ENCODE measurements at regions not wholly inside any gene's neighbourhood (a gene's known extent, or its start where the extent isn't known, plus 50 kb on each side); places are given as distances from the start of the nearest gene placed in this dataset.

DNA sequence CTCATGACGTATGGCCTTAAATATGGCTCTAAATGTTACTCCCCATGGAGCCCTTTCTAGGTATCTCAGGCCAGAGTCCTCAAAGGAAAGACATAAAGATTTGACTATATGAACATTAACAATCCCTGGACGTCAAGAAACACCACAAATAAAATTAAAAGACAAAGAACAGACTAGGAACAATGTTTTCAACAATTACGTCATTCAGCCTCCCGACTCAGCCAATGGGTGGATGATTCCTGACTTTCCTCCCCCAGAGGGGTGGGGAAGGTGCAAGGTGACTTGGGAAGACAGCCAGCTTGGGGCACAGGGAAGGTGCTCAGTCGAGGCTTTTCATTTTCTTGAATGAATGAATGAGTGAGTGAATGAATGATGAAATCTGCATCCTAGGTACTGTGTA is 157.4 kb downstream of the TFAP2C start (continued):
- TF ChIP-seq, protein P1, sequence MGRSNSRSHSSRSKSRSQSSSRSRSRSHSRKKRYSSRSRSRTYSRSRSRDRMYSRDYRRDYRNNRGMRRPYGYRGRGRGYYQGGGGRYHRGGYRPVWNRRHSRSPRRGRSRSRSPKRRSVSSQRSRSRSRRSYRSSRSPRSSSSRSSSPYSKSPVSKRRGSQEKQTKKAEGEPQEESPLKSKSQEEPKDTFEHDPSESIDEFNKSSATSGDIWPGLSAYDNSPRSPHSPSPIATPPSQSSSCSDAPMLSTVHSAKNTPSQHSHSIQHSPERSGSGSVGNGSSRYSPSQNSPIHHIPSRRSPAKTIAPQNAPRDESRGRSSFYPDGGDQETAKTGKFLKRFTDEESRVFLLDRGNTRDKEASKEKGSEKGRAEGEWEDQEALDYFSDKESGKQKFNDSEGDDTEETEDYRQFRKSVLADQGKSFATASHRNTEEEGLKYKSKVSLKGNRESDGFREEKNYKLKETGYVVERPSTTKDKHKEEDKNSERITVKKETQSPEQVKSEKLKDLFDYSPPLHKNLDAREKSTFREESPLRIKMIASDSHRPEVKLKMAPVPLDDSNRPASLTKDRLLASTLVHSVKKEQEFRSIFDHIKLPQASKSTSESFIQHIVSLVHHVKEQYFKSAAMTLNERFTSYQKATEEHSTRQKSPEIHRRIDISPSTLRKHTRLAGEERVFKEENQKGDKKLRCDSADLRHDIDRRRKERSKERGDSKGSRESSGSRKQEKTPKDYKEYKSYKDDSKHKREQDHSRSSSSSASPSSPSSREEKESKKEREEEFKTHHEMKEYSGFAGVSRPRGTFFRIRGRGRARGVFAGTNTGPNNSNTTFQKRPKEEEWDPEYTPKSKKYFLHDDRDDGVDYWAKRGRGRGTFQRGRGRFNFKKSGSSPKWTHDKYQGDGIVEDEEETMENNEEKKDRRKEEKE (IDR thresholded peaks at IDR 0.05) = no peak
- TF ChIP-seq WRNIP1 (IDR thresholded peaks at IDR 0.05; ENCODE audit: borderline replicate concordance, low read depth, low read length) (no peak), MTA3 (IDR thresholded peaks at IDR 0.05; ENCODE audit: borderline replicate concordance, low read length) (no peak)

DNA sequence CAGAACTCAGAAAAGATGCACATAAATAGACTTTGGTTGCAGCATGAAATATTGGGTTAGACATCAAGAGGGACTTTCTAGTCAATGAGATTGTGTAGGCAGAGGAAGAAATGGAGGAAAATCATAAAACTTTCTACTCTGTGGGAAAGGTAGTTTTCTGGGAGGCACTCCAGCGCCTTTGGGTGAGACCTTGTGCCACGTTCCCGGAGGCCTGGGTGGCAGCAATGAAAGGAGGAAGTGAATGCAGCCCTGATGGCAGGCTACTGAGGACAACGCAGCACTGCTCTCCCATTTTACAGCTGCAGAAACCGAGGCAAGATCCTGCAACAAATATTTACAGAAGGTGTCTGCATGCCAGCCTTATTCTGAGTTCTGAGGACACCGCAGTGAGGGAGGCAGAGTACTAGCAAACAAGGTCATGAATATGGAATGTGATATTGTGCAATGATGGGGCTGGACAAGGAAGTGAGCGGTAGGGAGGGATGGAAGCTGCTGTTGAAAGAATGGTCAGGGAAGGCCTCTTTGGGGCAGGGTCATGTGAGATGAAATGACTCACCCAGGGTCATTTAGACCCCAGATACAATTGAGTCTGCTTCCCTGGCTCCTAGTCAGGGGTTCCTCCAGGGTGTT is 159.1 kb downstream of the TFAP2C start:
- BruUV-seq (replicated peaks) = no TSS peak
- Histone ChIP-seq H4K20me1 (ENCODE audit: control insufficient read depth, insufficient read depth) (no peaks in the 10 kb centered on the region), H3K4me3 (no peak overlapping the region), H3K27ac (ENCODE audit: control insufficient read depth, insufficient read depth) (no peak overlapping the region), H3K4me2 (ENCODE audit: control insufficient read depth, insufficient read depth) (no peak overlapping the region), H3K79me2 (ENCODE audit: control insufficient read depth, insufficient read depth, low read length) (no peaks in the 10 kb centered on the region), H3K9ac (ENCODE audit: control insufficient read depth, insufficient read depth, low read length) (no peak overlapping the region), H2AFZ (ENCODE audit: control insufficient read depth, low read depth, low read length) (no peak overlapping the region), H3K36me3 (ENCODE audit: control insufficient read depth in 2 of 2, insufficient read depth in 2 of 2, low read length in 1 of 2) (no peaks in the 10 kb centered on the region), H3K9me3 (replicated peaks; ENCODE audit: control insufficient read depth, insufficient read depth, low read length) (no peaks in the 10 kb centered on the region), H3K27me3 (replicated peaks in 1 of 2; ENCODE audit: control insufficient read depth in 2 of 2, insufficient read depth in 2 of 2, low read length in 1 of 2) (no peaks in the 10 kb centered on the region; a peak in 1 of 4 replicates), H3K4me1 (ENCODE audit: control insufficient read depth, insufficient read depth, low read length) (no peaks in the 10 kb centered on the region)
- RAD21 ChIA-PET (ENCODE audit: unreplicated experiment) = no interaction called here
- CTCF ChIA-PET = no interaction called here
- WGBS (ENCODE audit: insufficient coverage, insufficient replicate concordance, low lambda C conversion rate, missing lambda C conversion rate) = 31% methylated on average over 7 of the region's 7 CpGs
- ATAC-seq = no peak
- in situ Hi-C loops (cut with MboI) = no loop called here
- POLR2A ChIA-PET = no interaction called here
- TF ChIP-seq ETV6 (conservative IDR thresholded peaks at IDR 0.05 in 1 of 2, IDR thresholded peaks at IDR 0.05 in 1 of 2; ENCODE audit: borderline replicate concordance in 1 of 2, low read depth in 1 of 2) (no peak), ZNF217 (IDR thresholded peaks at IDR 0.05) (no peak), HDAC2 (IDR thresholded peaks at IDR 0.05) (no peak), ATF7 (IDR thresholded peaks at IDR 0.05; ENCODE audit: low read depth) (no peak), CHD4 (IDR thresholded peaks at IDR 0.05) (no peak), EED (IDR thresholded peaks at IDR 0.05; ENCODE audit: low read depth) (no peak)
- no peak for FAIRE-seq
- intact Hi-C loops (cut with micrococcal nuclease; ENCODE audit: unreplicated experiment) = no loop called here
- SMC1A ChIA-PET (ENCODE audit: uncharacterized antibody, unreplicated experiment) = no interaction called here
- no peak for DNase-seq (ENCODE audit: low read depth, low spot score)
